Naive thymus-derived CD8-positive, alpha-beta T cell (primary cell): ENCODE measurements at regions not wholly inside any gene's neighbourhood (a gene's known extent, or its start where the extent isn't known, plus 50 kb on each side); places are given as distances from the start of the nearest gene placed in this dataset.

Experiments
- ATAC-seq, 2 donors: fragments of 150-1000 bp; cut with Tn5 transposase in 1 of 2; sonication (Bioruptor Pico), chemical (Tn5 transposase) in 1 of 2; 1 replicate in 1 of 2; 2 replicates in 1 of 2; pipeline ENCODE4 v1.10.0; 2021; ENCODE audit warnings: mild to moderate bottlenecking in 2 of 2, moderate library complexity in 2 of 2
- POLR2A ChIA-PET: fragments of 350-600 bp; sonication (Branson Sonifier 250); formaldehyde crosslinking; loops from one replicate; lab custom pipeline; 2021; ENCODE audit warnings: antibody characterized with exemption; lab: Charles Lee
- DNase-seq, 10 donors: peaks; one replicate each; pipeline versions ENCODE4 v3.0.0 to v3.0.0-alpha.2; 2020 to 2022
- H3K27ac Mint-ChIP-seq, 10 donors: one replicate each; pipeline ENCODE4 v1.8.0; 2020 to 2022; ENCODE audit warnings: mild to moderate bottlenecking in 10 of 10, mixed read lengths in 10 of 10, moderate library complexity in 4 of 10, inconsistent platforms in 1 of 10
- H3K27me3 Mint-ChIP-seq, 5 donors: one replicate each; pipeline ENCODE4 v1.8.0; 2021 to 2022; ENCODE audit warnings: mixed read lengths in 5 of 5
- H3K36me3 Mint-ChIP-seq, 3 donors: one replicate each; pipeline ENCODE4 v1.8.0; 2020 to 2022; ENCODE audit warnings: mixed read lengths in 3 of 3, mild to moderate bottlenecking in 2 of 3, inconsistent platforms in 1 of 3
- H3K4me1 Mint-ChIP-seq, 4 donors: one replicate each; pipeline ENCODE4 v1.8.0; 2021 to 2022; ENCODE audit warnings: mixed read lengths in 4 of 4
- H3K4me3 Mint-ChIP-seq, 10 donors: one replicate each; pipeline ENCODE4 v1.8.0; 2020 to 2022; ENCODE audit warnings: mild to moderate bottlenecking in 10 of 10, mixed read lengths in 10 of 10, moderate library complexity in 6 of 10, inconsistent platforms in 1 of 10
- H3K9me3 Mint-ChIP-seq, 9 donors: one replicate each; pipeline ENCODE4 v1.8.0; 2020 to 2022; ENCODE audit warnings: mixed read lengths in 9 of 9, mild to moderate bottlenecking in 3 of 9, inconsistent platforms in 1 of 9, moderate library complexity in 1 of 9

- ATAC-seq (no peak), DNase-seq (no peak)
- Mint-ChIP-seq H3K36me3 (no peaks in the 10 kb centered on the region), H3K9me3 (peaks cover 2 to 33% (median 13%) of the 10 kb centered on the region in 9 donors), H3K4me1 (peaks cover 0 to 3% (median 0%) of the 10 kb centered on the region in 4 donors), H3K4me3 (no peak overlapping the region), H3K27me3 (peaks cover 0 to 4% (median 0%) of the 10 kb centered on the region in 5 donors), H3K27ac (no peak overlapping the region)
- POLR2A ChIA-PET = no interaction called here
Measured at GRCh38 chr7:52140851-52141250, 824.2 kb upstream of the COBL start.

DNA sequence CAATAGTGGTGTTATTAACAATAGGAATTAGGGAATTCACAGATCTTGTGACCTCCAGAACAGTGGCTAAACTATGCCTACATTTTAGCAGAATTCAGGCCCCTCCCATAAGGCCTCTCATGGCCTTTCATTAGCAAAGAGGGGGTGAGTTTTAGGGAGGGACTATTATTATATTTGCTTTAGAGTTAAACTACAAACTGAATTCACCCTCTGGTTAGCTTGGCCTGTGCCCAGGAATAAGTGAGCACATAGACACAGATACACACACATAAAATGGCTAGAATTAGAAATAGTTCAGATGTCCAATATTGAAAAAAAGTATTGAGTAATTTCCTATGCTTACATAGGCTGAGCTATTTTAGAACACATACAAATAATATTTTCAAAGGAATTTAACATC lies 818.8 kb upstream of the COBL start:
- no peaks in the 10 kb centered on the region for H3K36me3 Mint-ChIP-seq
- H3K27ac Mint-ChIP-seq = no peak overlapping the region

DNA sequence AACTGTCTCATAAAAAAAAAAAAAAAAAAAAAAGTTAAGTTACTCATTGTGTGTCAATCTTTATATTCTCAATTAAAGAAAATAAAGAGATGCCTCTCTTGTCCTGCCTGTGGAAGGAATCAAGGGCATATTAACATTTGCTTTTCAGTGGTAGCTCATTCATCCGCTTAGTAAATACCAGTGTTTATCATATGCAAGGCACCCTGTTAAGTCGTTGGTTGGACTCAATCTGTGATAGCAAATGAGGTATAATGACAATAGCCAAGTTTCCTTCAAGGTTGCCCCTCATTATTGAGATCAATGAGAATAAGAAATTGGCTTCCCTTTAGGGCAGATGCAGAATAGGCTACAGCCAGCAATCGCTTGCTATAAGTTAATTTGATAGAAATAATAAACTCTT lies 812.7 kb upstream of the COBL start:
- DNase-seq = no peak
- no peaks in the 10 kb centered on the region for H3K36me3 Mint-ChIP-seq
- H3K4me3 Mint-ChIP-seq = no peak overlapping the region
- H3K4me1 Mint-ChIP-seq = no peaks in the 10 kb centered on the region
- POLR2A ChIA-PET = no interaction called here
- ATAC-seq = no peak
- peaks cover 0 to 3% (median 0%) of the 10 kb centered on the region in 5 donors for H3K27me3 Mint-ChIP-seq
- H3K9me3 Mint-ChIP-seq = peaks cover 0 to 18% (median 3%) of the 10 kb centered on the region in 9 donors
- no peak overlapping the region for H3K27ac Mint-ChIP-seq

More for the DNA sequence above, 818.8 kb upstream of the COBL start:
- ATAC-seq = no peak
- Mint-ChIP-seq H3K9me3 (peaks cover 2 to 27% (median 16%) of the 10 kb centered on the region in 9 donors), H3K4me3 (no peak overlapping the region), H3K4me1 (peaks cover 0 to 3% (median 0%) of the 10 kb centered on the region in 4 donors), H3K27me3 (peaks cover 0 to 4% (median 0%) of the 10 kb centered on the region in 5 donors)
- no peak for DNase-seq
- POLR2A ChIA-PET = no interaction called here

- H3K27ac Mint-ChIP-seq = no peak overlapping the region
- DNase-seq (no peak), ATAC-seq (no peak)
- POLR2A ChIA-PET = no interaction called here
- H3K4me1 Mint-ChIP-seq = no peaks in the 10 kb centered on the region
- peaks cover 0 to 2% (median 0%) of the 10 kb centered on the region in 5 donors for H3K27me3 Mint-ChIP-seq
- peaks cover 0 to 8% (median 6%) of the 10 kb centered on the region in 9 donors for H3K9me3 Mint-ChIP-seq
- no peaks in the 10 kb centered on the region for H3K36me3 Mint-ChIP-seq
- no peak overlapping the region for H3K4me3 Mint-ChIP-seq
Measured at GRCh38 chr7:52120912-52121311, 804.3 kb upstream of the COBL start.

GRCh38 chr7:52119537-52119936 lies 802.9 kb upstream of the COBL start:
- DNase-seq = no peak
- POLR2A ChIA-PET = no interaction called here
- no peak for ATAC-seq
- no peaks in the 10 kb centered on the region for H3K27me3 Mint-ChIP-seq
- H3K9me3 Mint-ChIP-seq = peaks cover 0 to 8% (median 3%) of the 10 kb centered on the region in 9 donors
- H3K27ac Mint-ChIP-seq = no peak overlapping the region
- H3K4me3 Mint-ChIP-seq = no peak overlapping the region
- no peaks in the 10 kb centered on the region for H3K36me3 Mint-ChIP-seq
- H3K4me1 Mint-ChIP-seq = no peaks in the 10 kb centered on the region

DNA sequence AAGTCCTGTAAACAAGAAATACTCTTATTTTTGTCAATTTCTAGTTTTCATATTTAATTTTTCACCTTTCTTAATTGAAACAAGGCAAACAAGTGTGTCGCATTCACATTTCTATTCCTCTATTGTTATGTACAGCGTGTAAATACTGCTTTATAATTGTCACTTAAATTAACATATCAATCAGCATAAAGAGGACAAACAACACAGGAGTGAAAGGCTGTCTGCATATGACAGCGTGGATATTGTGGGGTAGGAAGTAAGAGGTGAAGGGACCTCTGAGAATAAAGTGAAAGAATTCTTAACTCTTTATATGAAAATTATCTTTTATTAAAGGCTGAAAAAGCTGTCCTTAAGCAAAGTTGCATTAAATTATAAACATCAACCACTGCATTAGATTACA lies 797.9 kb upstream of the COBL start:
- DNase-seq (no peak), ATAC-seq (no peak)
- no peaks in the 10 kb centered on the region for H3K27me3 Mint-ChIP-seq
- no peaks in the 10 kb centered on the region for H3K4me1 Mint-ChIP-seq
- H3K9me3 Mint-ChIP-seq = peaks cover 0 to 15% (median 3%) of the 10 kb centered on the region in 9 donors
- no peaks in the 10 kb centered on the region for H3K36me3 Mint-ChIP-seq
- no peak overlapping the region for H3K4me3 Mint-ChIP-seq
- POLR2A ChIA-PET = no interaction called here
- H3K27ac Mint-ChIP-seq = no peak overlapping the region

DNA sequence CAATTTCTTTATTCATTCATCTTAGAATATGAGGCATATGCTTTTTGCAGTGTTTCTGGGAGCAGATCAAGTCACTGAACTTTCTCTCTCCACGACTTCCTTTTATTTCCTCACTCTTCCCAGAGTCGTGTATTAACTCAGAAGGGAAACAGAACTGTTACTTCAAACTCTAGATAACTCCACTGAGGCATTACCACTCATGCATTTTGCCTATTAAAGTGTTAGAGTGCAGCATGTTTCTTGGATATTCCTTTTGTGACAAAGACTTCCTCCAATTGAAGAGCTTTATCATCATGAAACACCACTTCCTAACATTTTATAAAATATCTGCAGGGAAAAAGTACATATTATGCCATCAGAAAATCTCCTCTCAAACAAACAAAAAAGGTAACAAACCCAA lies 797.4 kb upstream of the COBL start:
- no peak for DNase-seq
- H3K27me3 Mint-ChIP-seq = no peaks in the 10 kb centered on the region
- no peak overlapping the region for H3K27ac Mint-ChIP-seq
- peaks cover 0 to 19% (median 3%) of the 10 kb centered on the region in 9 donors for H3K9me3 Mint-ChIP-seq
- POLR2A ChIA-PET = no interaction called here
- H3K4me3 Mint-ChIP-seq = no peak overlapping the region
- no peaks in the 10 kb centered on the region for H3K36me3 Mint-ChIP-seq
- H3K4me1 Mint-ChIP-seq = no peaks in the 10 kb centered on the region
- no peak for ATAC-seq

DNA sequence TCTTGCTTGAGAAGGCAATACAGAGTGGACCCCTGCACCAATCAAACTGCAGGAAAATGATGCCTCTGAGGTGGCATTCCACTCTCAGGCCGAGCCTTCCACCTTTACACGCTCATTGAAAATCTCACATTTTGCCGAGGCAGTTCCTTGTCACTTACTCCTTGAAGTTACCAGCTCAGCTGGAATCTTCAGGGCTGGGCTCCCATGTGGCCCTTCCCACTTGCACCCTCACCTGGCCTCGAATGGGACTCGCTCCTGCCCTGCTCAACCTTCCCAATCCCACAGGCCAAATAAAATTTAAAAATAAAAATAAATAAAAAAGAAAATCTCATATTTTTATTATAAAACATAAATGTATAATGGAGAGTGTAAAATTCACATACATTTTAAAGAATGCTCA lies 790.7 kb upstream of the COBL start:
- Mint-ChIP-seq H3K27ac (no peak overlapping the region), H3K4me3 (no peak overlapping the region)

GRCh38 chr7:52095861-52096260 lies 779.3 kb upstream of the COBL start:
- POLR2A ChIA-PET = no interaction called here
- ATAC-seq (no peak), DNase-seq (no peak)
- Mint-ChIP-seq H3K9me3 (peaks cover 4 to 29% (median 10%) of the 10 kb centered on the region in 9 donors), H3K27me3 (no peaks in the 10 kb centered on the region), H3K36me3 (no peaks in the 10 kb centered on the region), H3K4me3 (no peak overlapping the region), H3K27ac (no peak overlapping the region), H3K4me1 (no peaks in the 10 kb centered on the region)

More for the DNA sequence above, 790.7 kb upstream of the COBL start:
- DNase-seq (no peak), ATAC-seq (no peak)
- Mint-ChIP-seq H3K9me3 (peaks cover 0 to 25% (median 10%) of the 10 kb centered on the region in 9 donors), H3K4me1 (no peaks in the 10 kb centered on the region), H3K36me3 (no peaks in the 10 kb centered on the region), H3K27me3 (no peaks in the 10 kb centered on the region)
- POLR2A ChIA-PET = no interaction called here

DNA sequence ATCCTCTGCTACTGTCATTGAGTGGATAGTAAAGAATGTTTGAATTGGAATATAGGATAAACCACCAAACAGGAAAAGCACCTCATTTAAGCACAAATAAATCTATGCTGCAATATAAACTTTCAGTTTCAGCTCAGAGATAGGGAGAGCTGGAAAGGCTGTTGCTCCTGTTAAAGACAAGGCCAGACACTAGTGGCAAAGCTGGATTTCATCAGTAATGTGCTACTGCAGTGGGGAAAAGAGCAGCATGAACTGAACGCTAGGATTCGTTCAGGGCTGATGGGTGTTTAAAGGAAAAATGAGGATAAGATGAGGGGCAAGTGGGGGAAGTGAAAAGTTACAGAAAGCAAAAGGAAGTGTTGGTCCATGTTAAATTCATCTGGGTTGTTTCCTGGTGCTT lies 775.4 kb upstream of the COBL start:
- Mint-ChIP-seq H3K27ac (no peak overlapping the region), H3K4me3 (no peak overlapping the region), H3K4me1 (peaks cover 0 to 3% (median 0%) of the 10 kb centered on the region in 4 donors), H3K9me3 (peaks cover 0 to 23% (median 6%) of the 10 kb centered on the region in 9 donors), H3K36me3 (no peaks in the 10 kb centered on the region), H3K27me3 (peaks cover 0 to 12% (median 7%) of the 10 kb centered on the region in 5 donors)
- ATAC-seq (no peak), DNase-seq (no peak)
- POLR2A ChIA-PET = no interaction called here

DNA sequence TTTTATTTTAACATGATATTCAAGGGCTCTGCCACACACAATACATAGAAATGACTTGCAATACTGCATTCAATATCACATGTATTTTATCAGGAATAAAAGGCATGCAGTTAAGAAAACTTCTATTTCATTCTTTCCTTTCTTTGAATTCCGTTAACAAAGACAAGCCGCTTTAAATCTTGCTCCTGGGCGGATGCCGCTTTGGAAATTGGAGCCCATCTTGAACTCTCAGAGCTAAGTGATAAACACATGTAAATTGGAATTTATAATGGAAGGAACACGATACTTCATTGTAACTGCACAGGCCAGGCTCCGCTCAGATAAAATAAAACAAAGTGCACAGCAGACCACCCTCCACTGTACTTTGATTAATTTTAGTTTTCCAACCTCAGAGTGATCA lies 774.5 kb upstream of the COBL start:
- no peak for ATAC-seq
- Mint-ChIP-seq H3K27ac (no peak overlapping the region), H3K36me3 (no peaks in the 10 kb centered on the region), H3K27me3 (peaks cover 0 to 12% (median 7%) of the 10 kb centered on the region in 5 donors), H3K4me3 (no peak overlapping the region), H3K9me3 (peaks cover 0 to 21% (median 3%) of the 10 kb centered on the region in 9 donors), H3K4me1 (peaks cover 0 to 3% (median 0%) of the 10 kb centered on the region in 4 donors)
- POLR2A ChIA-PET = no interaction called here
- DNase-seq = no peak

- Mint-ChIP-seq H3K4me3 (no peak overlapping the region), H3K36me3 (no peaks in the 10 kb centered on the region), H3K27me3 (peaks cover 0 to 12% (median 7%) of the 10 kb centered on the region in 5 donors), H3K4me1 (peaks cover 0 to 3% (median 0%) of the 10 kb centered on the region in 4 donors), H3K27ac (no peak overlapping the region), H3K9me3 (peaks cover 0 to 9% (median 3%) of the 10 kb centered on the region in 9 donors)
- DNase-seq (no peak), ATAC-seq (no peak)
- POLR2A ChIA-PET = no interaction called here
Measured at GRCh38 chr7:52088008-52088901, 771.6 kb upstream of the COBL start.

DNA sequence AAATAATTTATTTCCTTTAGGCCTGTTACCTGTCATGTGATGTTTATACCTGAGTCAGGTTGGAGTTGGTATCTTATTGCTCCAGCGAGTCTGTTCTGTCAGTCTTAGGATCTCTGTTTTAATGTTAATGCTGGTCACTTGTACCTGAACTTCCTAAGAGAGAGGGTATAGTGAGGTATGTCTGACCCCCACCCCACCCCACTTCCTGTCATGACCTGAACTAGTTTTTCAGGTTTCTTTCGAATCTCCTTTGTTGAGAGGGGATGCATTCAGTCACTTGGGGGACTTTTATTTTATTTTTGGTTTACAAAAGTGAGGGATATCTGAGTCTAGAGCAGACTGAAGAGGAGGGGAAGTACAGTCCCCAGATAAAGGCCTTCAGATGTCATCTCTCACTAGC lies 769.0 kb upstream of the COBL start:
- Mint-ChIP-seq H3K36me3 (no peaks in the 10 kb centered on the region), H3K27me3 (peaks cover 0 to 12% (median 7%) of the 10 kb centered on the region in 5 donors), H3K9me3 (peaks cover 0 to 9% (median 2%) of the 10 kb centered on the region in 9 donors), H3K27ac (no peak overlapping the region), H3K4me1 (peaks cover 0 to 3% (median 0%) of the 10 kb centered on the region in 4 donors), H3K4me3 (no peak overlapping the region)
- ATAC-seq (no peak), DNase-seq (no peak)
- POLR2A ChIA-PET = no interaction called here
